Muscle of leg (tissue), 3 donors: ENCODE measurements at regions not wholly inside any gene's neighbourhood (a gene's known extent, or its start where the extent isn't known, plus 50 kb on each side); places are given as distances from the start of the nearest gene placed in this dataset.

Experiments
- DNase-seq: peaks from one replicate; pipeline ENCODE4 v3.0.0; 2013
- H3K27ac ChIP-seq: one replicate; pipeline ENCODE4 v1.5.1; 2013; ENCODE audit warnings: mild to moderate bottlenecking, low read length, control low read depth
- H3K27me3 ChIP-seq: one replicate; pipeline ENCODE4 v1.6.1; 2013; ENCODE audit warnings: low read length; ENCODE audit not compliant: control insufficient read depth, insufficient read depth
- H3K36me3 ChIP-seq: one replicate; pipeline ENCODE4 v1.6.1; 2013; ENCODE audit warnings: low read length; ENCODE audit not compliant: control insufficient read depth, insufficient read depth
- H3K4me1 ChIP-seq: one replicate; pipeline ENCODE4 v1.6.1; 2013; ENCODE audit warnings: low read length; ENCODE audit not compliant: control insufficient read depth, insufficient read depth
- H3K4me3 ChIP-seq: one replicate; pipeline ENCODE4 v1.5.1; 2013; ENCODE audit warnings: low read length, control low read depth
- H3K9me3 ChIP-seq: replicated peaks from 2 replicates; pipeline ENCODE4 v1.6.1; 2013; ENCODE audit warnings: low read depth, low read length; ENCODE audit not compliant: control insufficient read depth
- WGBS: methylation state at CpG from one replicate; pipeline ENCODE4 v1.1.5; 2013; ENCODE audit warnings: missing lambda C conversion rate; ENCODE audit not compliant: insufficient coverage; 5-methylcytosine and 5-hydroxymethylcytosine counted together

DNA sequence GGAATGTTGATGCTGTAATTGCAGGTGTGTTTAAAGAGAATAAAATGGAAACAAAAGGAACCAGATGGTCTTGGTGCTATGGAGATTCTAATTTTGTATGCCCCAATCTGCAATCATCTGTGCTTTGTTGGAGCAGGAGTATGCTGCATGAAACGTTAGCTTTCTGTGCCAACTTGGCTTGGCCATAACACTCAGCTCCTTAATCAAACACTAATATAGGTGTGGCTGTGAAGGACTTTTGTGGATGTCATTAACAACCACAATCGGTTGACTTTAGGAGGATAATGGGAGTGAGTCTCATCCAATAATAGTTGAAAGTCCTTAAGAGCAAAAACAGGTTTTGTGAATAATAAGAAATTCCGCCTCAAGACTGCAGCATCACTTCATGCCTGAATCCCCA, 399.2 kb downstream of the NLGN4X start:
- no peaks in the 10 kb centered on the region for H3K27me3 ChIP-seq
- 88% methylated on average over 1 of the region's 3 CpGs for WGBS
- no peaks in the 10 kb centered on the region for H3K9me3 ChIP-seq
- no peak overlapping the region for H3K27ac ChIP-seq
- no peaks in the 10 kb centered on the region for H3K4me1 ChIP-seq
- H3K4me3 ChIP-seq, result no peak overlapping the region
- DNase-seq, result no peak
- no peaks in the 10 kb centered on the region for H3K36me3 ChIP-seq

DNA sequence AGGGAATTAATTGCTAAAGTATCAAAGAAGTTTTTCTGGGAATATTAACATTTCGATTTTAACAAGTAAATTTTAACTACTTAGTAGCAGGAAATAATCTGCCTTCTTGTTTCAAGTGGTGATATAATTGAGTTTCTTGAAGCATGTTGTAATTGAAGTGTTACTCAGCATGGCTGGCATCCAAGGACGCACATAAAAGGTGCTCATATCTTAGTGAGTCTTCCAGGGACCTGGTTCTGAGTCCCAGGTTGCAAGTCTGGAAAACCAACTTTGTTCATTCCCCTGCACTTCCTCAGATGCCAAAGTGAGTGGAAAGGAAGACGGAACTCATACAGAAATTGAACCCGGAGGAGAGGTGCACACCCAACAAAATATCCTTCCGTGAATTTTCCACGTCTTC, 399.6 kb downstream of the NLGN4X start:
- no CpG with 5 or more reads among the region's 6 CpGs for WGBS
- H3K4me3 ChIP-seq, result no peak overlapping the region
- no peaks in the 10 kb centered on the region for H3K4me1 ChIP-seq
- H3K27me3 ChIP-seq, result no peaks in the 10 kb centered on the region
- H3K27ac ChIP-seq, result no peak overlapping the region
- no peaks in the 10 kb centered on the region for H3K9me3 ChIP-seq
- H3K36me3 ChIP-seq, result no peaks in the 10 kb centered on the region
- no peak for DNase-seq

DNA sequence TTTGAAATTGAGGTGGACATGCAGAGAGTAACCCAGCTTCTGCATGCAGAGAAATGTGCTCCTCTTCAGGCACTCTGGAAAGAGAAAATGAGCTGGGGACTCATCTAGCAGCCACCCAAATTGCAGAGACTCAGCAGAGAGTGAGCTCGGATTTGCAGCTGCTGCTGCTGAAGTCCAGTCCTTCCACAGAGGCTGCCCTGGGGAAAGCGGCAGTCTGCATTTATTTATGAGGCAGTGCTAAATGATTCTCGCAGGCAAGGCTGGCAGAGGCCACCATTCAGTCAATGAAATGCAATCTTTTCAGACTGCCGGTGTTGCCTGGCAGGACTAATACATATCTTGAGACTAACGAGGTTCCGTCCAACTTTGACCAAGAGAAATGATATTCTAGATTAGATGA, 404.8 kb downstream of the NLGN4X start:
- Histone ChIP-seq H3K4me3 (no peak overlapping the region), H3K9me3 (no peaks in the 10 kb centered on the region), H3K4me1 (no peaks in the 10 kb centered on the region), H3K36me3 (no peaks in the 10 kb centered on the region), H3K27me3 (no peaks in the 10 kb centered on the region), H3K27ac (no peak overlapping the region)
- 0% methylated on average over 3 of the region's 6 CpGs for WGBS
- DNase-seq, result peak; percentile 5

DNA sequence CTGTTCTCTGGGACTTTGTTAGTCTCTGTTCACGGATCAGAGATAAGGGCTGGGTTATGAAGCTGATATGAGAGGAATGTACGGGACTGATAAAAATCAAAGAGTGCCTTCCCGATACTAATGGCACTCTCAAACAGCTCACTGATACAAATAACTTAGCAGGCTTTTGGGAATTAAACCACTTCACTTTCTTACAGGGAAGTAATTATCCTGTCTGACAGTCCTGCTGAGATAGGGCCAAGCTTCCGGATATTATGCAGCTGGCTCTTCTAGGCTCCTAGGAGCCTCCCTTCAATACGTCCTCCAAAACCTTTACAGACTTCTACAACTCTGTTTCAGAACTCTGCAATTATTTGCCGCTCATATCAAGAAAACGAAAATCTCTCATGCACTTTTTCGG, 418.0 kb downstream of the NLGN4X start:
- 56% methylated on average over 3 of the region's 8 CpGs for WGBS
- Histone ChIP-seq H3K27me3 (no peaks in the 10 kb centered on the region), H3K9me3 (no peaks in the 10 kb centered on the region), H3K4me1 (no peaks in the 10 kb centered on the region), H3K36me3 (no peaks in the 10 kb centered on the region), H3K4me3 (no peak overlapping the region), H3K27ac (no peak overlapping the region)
- DNase-seq, result no peak

DNA sequence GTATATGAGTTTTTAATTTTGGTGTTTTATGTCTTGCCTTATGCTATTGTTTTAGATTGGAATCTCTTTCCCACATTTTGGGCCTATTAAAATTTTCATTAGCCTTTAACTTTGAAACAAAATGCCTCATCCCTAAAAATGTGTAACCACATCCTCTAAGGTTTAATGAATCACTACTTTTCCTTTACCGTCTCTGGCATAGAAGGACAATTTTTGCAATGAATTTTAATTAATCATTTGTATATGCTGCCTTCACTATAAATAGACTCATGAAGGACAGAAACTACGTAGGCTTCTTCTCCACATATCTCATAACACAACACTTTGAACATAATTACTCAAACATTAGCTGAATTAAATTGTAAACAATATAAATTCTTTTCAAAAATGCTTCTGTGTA, 421.5 kb downstream of the NLGN4X start:
- no peaks in the 10 kb centered on the region for H3K36me3 ChIP-seq
- H3K4me3 ChIP-seq, result no peak overlapping the region
- H3K27ac ChIP-seq, result no peak overlapping the region
- H3K4me1 ChIP-seq, result no peaks in the 10 kb centered on the region
- no CpG with 5 or more reads among the region's 2 CpGs for WGBS
- H3K27me3 ChIP-seq, result no peaks in the 10 kb centered on the region
- no peaks in the 10 kb centered on the region for H3K9me3 ChIP-seq
- no peak for DNase-seq

DNA sequence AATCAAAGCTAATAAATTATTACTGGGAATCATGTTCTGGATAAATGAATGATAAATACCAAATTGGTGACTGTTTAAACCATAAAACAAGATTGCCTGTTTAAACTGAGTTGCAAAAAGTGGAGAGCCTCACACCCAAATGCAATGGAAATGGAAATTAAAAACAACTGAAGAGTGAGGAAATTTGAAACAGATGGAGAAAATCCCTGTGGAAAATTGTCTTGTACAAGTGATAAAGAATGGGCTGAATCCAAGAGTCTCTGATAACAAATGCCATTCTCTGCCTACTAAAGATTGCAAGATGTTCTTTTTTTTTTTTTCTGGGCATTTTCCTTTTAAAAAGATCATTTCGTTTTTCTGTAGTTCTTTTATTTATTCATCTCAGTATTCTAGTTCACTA, 426.3 kb downstream of the NLGN4X start:
- no peak overlapping the region for H3K4me3 ChIP-seq
- no peak overlapping the region for H3K27ac ChIP-seq
- no peaks in the 10 kb centered on the region for H3K27me3 ChIP-seq
- no peaks in the 10 kb centered on the region for H3K4me1 ChIP-seq
- no CpG with 5 or more reads among the region's 1 CpG for WGBS
- DNase-seq, result no peak
- no peaks in the 10 kb centered on the region for H3K9me3 ChIP-seq
- H3K36me3 ChIP-seq, result no peaks in the 10 kb centered on the region

DNA sequence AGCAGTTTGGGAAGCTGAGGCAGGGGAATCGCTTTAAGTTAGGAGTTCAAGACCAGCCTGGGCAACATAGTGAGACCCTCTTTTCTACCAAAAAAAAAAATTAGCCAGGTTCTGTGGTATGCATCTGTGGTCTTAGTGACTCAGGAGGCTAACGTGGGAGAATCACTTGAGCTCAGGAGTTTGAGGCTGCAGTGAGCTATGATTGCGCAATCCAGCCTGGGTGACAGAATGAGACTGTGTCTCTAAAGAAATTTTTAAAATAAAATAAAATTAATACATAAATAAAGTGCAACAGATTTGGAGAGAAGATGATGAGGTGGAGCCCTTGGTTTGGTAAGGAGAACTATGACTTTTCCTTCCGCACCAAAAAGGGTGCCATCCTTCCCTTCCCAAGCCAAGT, 436.9 kb downstream of the NLGN4X start:
- H3K4me1 ChIP-seq, result no peaks in the 10 kb centered on the region
- no peaks in the 10 kb centered on the region for H3K27me3 ChIP-seq
- no peak for DNase-seq
- H3K27ac ChIP-seq, result no peak overlapping the region
- no peaks in the 10 kb centered on the region for H3K9me3 ChIP-seq
- no peak overlapping the region for H3K4me3 ChIP-seq
- WGBS, result 83% methylated on average over 1 of the region's 4 CpGs
- no peaks in the 10 kb centered on the region for H3K36me3 ChIP-seq

DNA sequence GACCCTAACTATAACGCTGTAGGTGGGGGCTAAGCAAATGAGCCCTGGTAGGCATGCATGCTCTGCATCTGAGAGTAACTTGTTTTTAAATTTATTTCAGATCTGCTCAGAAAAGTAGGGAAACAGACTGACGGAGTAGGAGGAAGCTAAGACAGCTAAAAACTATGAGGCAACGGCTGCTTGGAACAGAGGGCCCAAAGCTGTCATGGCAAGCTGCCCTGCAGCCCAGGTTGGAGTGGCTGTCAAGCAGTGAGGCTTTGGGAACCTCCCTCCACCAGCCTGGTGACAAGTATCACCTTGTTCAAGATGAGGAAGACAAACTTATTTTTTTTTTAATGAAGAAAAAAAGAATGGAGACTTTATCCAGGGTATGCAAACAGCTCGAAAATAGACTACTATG, 439.8 kb downstream of the NLGN4X start:
- Histone ChIP-seq H3K9me3 (no peaks in the 10 kb centered on the region), H3K27me3 (no peaks in the 10 kb centered on the region), H3K36me3 (no peaks in the 10 kb centered on the region), H3K4me3 (no peak overlapping the region), H3K4me1 (no peaks in the 10 kb centered on the region), H3K27ac (no peak overlapping the region)
- WGBS, result 20% methylated on average over 2 of the region's 4 CpGs
- DNase-seq, result no peak

DNA sequence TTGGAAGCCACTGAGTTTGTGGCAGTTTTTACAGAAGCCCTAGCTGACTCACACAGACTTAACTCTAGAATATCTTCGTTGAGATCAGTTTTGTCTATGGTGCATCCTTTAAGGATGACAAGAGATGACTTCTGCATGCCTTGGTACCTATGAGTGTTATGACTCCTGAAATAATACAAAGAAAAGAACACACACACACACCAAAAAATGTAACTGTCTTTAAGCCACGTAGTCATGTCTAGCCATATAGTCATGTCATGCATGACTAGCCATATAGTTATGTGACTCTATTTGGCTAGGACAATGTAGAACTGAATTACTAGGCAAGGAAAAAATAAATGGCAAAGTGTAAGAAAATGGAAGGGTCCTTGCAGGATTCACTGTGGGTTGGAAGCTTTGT, 447.8 kb downstream of the NLGN4X start:
- no peak overlapping the region for H3K27ac ChIP-seq
- no CpG with 5 or more reads among the region's 2 CpGs for WGBS

DNA sequence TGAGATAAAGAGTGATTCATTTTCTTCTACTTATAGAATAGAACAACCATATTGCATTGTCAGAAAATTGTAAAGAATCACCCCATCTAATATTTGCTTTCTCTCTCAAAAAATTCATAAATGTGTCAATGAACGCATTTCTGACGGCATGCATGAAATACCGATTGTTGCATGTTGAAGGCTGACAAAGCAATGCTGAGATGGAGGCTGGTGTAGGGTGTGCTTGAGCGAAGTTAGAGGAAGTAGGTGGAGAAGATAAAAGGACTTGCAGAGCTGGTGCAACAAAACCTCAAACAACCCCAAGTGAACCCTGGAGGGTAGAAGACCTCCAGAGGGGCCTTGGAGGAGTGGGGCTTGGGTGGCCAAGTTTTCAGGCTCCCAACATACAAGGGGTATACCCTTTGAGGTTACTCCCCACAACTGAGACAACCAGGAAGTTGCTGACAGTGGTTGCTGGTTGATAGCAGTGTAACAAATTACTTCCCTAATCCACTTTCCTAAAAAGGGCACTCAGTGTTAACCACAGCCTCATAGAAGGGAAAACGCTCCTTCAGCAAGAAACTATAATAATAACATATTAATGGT, 452.7 kb downstream of the NLGN4X start:
- DNase-seq, result peak; percentile 17

More for the DNA sequence above, 447.8 kb downstream of the NLGN4X start:
- Histone ChIP-seq H3K4me3 (no peak overlapping the region), H3K9me3 (no peaks in the 10 kb centered on the region), H3K4me1 (no peaks in the 10 kb centered on the region), H3K27me3 (no peaks in the 10 kb centered on the region), H3K36me3 (no peaks in the 10 kb centered on the region)
- no peak for DNase-seq

DNA sequence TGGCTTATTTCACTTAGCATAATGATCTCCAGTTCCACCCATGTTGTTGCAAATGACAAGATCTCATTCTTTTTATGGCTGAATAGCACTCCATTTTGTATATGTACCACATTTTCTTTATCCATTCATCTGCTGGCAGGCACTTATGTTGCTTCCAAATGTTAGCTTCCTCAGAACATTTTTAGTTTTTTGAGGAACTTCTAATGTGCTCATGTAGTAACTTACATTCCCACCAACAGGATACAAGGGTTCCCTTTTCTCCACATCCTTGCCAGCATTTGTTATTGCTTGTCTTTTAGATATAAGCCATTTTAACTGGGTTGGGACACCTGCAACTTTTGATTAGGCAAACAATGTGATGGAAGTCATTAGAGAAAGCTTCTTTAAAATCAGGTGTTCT, 454.2 kb downstream of the NLGN4X start:
- Histone ChIP-seq H3K27ac (no peak overlapping the region), H3K36me3 (no peaks in the 10 kb centered on the region), H3K4me3 (no peak overlapping the region), H3K27me3 (no peaks in the 10 kb centered on the region), H3K4me1 (no peaks in the 10 kb centered on the region), H3K9me3 (peaks cover 2% of the 10 kb centered on the region)
- peak; percentile 2 for DNase-seq

More for the DNA sequence above, 452.7 kb downstream of the NLGN4X start:
- 70% methylated on average over 3 of the region's 5 CpGs for WGBS
- no peaks in the 10 kb centered on the region for H3K27me3 ChIP-seq
- peaks cover 2% of the 10 kb centered on the region for H3K9me3 ChIP-seq
- no peaks in the 10 kb centered on the region for H3K36me3 ChIP-seq
- H3K27ac ChIP-seq, result no peak overlapping the region
- no peak overlapping the region for H3K4me3 ChIP-seq
- H3K4me1 ChIP-seq, result no peaks in the 10 kb centered on the region
